ENCODE measurements at regions not wholly inside any gene's neighbourhood (a gene's known extent, or its start where the extent isn't known, plus 50 kb on each side); places are given as distances from the start of the nearest gene placed in this dataset.

- TF ChIP-seq CTCF (conservative IDR thresholded peaks at IDR 0.05; ENCODE audit: low read depth in 2 of 2) (no peak), ZNF462 (CRISPR knock-in tag; IDR thresholded peaks at IDR 0.05) (no peak), EZH2 (IDR thresholded peaks at IDR 0.05; ENCODE audit: low read depth, unreplicated experiment) (no peak), EZH2phosphoT487 (IDR thresholded peaks at IDR 0.05; ENCODE audit: unreplicated experiment) (no peak), POLR2AphosphoS5 (IDR thresholded peaks at IDR 0.05; ENCODE audit: low read depth) (no peak), ZNF331 (CRISPR knock-in tag; IDR thresholded peaks at IDR 0.05; ENCODE audit: low read depth) (no peak)
Observed at GRCh38 chr14:71589609-71590008, 342.6 kb upstream of the RGS6 start.

Measured in GM23338 (cell line).